ENCODE measurements at regions not wholly inside any gene's neighbourhood (a gene's known extent, or its start where the extent isn't known, plus 50 kb on each side); places are given as distances from the start of the nearest gene placed in this dataset.

DNA sequence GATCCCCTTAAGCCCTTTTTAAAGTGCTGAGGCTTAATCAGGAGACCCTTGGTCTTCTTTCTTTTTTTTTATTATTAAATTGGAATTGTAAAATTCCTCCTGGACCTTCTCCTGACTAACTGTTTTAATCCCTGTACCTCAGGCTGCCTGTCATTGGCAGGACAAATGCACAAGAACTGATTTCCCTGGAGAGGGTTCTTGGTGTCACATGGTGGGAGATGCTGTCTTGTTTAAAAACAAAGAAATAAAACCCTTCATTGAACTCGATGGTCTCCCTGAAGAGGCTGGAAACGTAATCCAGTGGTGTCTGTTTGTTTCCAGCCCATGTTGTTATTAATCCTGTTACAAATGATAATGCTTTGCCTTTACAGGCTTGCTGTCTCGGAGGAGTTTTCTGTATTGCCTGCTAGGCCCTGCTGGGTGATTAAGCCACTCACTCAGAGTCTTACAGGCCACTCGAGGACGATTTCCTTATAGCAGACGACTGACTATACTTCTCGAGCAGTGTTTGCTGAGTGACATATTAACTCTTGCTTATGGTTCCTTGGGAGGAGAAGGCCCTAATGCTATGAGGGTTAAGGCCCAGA is 100.5 kb upstream of the MGAT5 start:
- DNase-seq = no peak

DNA sequence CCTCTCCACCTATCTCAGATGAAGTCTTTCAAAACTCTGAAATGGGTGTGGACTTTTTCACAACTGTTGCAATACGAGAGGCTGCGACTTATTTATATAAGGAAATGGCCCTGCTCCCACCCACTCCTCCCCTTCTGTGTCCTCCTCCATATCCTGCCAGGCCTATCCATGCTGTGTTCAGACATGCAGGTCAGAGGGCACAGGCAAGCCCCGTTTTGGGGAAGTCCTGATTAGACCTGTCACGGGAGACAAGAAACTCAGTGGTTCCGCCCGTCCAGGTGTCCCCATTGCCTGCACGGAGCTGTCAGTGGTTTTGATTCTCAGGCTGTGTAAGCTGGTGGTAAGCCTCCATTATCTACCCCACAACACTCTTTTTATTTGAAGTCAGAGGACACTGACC is 99.6 kb upstream of the MGAT5 start:
- no peak for DNase-seq

DNA sequence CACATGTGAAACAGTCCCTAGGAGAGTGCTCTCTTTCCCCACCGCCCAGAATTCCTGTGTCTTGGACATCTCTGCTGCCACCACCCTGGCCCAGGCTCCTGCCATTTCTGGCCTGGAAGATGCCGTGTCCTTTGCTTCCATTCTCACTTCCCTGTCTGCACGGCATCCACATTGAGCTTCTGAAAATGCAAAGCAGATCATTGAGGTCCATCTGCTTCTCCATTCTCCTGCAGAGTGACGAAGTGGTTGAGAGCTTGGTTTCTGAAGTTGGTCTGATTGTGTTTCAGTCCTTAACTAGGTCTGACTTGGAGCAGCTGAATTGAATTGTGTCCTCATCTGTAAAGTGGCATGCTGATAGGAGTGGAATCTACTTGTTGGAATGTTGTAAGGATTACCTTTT is 98.7 kb upstream of the MGAT5 start:
- no peak for DNase-seq

DNA sequence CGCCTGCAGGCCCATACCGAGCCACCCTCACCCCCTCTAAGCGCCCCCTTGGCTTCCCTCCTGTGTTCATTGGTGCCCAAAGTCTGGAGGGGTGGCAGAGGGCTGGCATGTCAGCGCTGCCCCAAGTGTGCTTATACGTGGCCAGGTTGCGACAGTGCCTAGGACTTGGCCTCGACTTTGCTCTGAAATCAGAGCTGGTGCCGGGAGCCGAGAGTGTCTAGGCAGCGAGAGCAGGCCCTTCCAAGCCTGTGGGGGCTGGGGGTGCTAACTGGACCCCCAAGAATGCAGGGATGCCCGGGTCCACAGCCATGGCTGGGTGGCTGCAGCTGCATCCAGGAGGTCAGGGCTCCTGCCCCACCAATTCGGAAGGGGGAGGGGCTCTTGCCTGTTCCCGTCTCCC is 95.6 kb upstream of the MGAT5 start:
- DNase-seq = no peak

DNA sequence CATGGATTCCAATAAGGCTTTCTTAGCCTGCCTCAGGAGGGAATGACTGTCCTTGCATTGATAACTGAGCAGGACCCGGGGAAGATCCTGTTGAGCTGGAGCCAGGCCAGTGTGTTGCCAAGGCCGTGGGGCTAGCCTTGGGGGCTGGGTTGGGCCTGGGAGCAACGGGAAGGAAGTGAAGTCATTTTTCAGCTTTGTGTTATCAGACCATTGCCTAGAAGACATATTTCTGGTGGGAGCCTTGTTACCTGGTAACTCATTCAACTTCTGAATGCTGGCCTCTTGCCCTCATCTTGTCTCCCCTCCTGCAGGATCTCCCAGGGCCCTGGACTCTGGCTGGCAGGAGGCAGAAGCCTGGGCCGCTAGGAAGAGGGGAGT is 92.7 kb upstream of the MGAT5 start:
- DNase-seq = no peak

DNA sequence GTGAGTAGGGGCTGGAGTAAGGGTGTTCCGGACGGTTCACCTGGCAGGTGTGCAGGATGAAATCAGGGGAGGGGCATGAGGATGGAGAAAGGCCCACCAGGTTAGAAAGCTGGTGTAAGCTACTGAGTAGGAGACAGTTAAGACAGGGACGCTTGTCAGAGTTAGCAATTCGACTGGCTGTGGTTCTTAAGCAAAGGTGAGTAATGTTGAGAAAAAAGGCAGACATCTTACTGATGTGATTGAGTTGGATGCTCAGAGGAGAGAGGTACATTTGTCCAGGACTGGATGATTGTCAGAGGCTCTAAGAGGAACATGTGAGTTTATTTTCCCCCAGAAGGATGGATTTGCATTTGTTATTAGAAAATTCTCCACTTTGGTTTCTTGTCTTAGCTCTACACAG is 90.5 kb upstream of the MGAT5 start:
- no peak for DNase-seq

DNA sequence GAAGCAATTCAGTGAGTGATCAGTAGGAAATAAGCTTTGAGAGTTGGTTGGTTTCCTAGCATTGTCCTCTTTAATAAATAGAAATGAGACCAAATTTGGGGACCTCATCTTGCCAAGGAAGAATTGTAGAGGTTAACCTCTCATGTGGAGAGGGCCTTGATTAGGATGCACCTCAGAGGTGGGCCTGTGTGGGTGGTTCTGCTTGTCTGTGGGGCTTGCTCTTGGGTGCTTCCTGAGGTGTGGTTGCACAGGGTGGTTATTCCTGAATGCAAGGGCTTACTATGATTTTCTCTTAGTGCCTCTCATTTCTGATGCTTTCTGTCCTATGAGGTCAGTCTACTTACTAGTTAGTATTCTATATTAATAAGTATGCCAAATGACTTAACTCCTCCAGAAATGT is 89.6 kb upstream of the MGAT5 start:
- DNase-seq = no peak

DNA sequence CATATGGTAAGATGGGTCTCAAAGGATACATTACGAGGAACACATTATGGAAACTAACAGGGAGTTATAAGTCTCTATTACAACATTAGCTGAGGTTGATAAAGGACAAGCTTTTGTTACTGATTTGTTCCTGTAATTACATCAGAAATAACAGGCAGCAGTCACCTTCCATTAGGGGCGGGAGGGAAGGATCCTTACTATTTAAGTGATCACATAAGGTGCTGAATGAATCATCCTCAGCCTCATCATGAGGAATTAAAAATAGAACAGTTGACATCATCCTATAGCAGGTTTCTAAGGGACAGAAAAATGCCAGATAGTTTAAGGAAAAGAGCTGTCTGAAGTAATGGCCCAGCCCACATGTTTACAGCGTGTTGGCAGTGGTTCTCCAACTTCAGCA is 86.9 kb upstream of the MGAT5 start:
- no peak for DNase-seq

DNA sequence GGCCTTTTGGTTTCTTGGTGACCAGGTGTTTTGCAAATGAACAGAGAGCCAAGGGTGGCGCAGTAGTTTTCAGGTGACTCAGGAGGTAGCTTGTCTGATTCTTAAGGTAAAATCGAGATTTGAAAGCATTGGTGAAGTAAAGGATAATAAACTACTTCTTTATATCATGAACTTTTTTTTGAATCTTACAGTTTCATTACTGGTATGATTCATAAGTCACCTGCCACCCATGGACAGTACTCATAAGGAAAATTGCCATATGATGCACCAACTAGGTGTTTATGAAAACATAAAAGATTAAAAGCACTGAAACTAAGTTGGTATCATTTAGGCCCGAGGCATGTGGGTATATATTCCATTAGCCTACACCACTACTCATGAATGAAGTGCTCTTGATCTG is 84.1 kb upstream of the MGAT5 start:
- no peak for DNase-seq

DNA sequence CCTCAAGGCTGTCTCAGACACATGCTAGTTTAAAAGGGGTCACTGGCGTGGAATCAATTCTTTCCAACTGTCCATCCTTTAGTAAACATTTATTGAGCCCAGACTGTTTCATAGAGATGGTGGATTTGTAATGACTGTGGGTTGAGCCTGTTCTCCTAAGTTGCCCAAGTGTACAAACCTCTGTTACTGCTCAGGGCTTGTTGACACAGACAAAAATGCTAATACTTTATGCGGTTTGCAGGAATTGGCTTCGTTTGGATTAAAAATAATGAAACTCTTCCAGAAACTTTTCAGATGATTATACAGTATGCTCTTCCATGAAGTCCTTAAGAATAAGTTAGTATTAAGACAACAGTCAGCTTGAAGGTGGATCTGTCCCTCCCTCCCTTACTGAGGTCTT is 83.6 kb upstream of the MGAT5 start:
- DNase-seq = no peak

DNA sequence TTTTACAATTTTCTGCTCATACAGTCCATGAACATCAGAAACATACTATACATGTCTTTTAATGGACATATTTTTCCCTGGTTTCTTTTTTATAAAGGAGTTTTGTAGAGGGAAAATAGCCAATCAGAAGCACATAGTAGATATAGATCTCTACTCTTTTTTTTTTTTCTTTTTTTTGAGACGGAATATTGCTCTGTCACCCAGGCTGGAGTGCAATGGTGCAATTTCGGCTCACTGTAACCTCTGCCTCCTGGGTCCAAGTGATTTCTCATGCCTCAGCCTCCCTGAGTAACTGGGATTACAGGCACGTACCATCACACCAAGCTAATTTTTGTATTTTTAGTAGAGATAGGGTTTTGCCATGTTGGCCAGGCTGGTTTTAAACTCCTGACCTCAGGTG is 83.2 kb upstream of the MGAT5 start:
- DNase-seq = no peak

DNA sequence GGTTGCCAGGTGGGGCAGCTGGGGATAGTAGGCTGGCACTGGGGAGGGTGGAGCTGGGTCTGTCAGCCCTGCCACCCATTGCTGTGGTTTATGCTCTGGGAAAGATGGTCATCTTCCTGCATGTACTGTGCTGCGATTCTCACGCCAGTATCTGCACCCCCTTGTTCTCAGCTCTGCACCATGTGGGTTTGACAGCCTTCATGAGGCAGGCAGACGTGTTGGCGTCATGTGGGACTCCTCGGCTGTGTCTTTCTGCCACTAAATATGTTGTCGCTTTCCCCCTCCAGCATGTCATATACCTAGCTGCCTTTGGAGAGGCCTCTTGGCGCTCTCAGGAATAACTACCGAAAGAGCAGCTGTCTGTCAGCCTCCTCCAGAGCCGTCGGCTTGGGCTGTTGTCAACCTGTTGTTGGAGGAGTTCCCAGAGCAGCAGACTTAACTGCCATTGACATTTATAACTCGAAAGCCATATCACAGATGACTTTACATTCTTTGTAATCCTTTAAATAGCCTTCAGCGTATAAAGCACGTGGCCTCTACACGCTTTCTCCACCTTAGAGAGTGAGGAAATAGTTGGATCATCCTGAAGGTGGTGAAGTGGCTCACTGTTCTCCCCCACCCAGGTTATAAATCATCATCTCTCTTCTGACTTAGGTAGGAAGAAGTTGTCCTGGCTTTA is 80.4 kb upstream of the MGAT5 start:
- DNase-seq = no peak

DNA sequence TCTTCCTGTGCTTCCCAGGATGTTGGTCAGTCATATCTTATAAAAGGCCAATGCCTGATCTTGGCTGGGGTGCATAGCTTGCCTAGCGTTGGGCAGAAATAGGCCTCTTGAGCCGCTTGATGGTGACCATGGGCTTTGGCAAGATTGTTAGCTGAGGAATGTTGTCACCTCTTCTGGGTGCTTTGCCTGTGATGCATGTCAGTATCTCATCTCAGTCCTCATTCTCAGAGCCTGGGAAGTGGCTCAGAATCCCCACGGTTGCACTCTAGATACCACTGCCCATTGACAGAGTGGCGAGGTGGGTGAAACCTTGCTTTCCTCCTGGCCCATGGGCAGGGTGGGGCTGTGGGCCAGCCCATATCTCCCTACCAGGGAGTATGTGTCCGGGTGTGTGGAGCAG is 79.2 kb upstream of the MGAT5 start:
- no peak for DNase-seq

DNA sequence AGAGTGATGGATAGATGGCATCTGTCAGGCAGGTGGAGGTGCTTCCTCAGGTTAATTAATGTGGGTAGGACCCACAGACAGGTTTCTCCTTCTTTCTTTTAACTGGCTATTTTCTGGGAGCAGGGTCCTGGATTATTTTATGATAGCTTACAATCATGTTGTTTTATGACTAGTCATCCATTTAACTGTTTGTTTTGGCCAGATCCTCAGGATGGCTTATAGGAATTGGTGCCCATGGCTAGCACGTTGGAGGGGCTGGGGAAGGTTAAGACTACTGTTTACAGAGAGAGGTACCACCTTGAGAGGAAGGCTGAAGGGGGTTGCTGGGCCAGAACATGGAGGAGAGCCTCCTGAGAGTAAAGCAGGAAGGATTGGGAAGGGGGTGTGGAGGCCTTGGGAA is 78.0 kb upstream of the MGAT5 start:
- DNase-seq = no peak

DNA sequence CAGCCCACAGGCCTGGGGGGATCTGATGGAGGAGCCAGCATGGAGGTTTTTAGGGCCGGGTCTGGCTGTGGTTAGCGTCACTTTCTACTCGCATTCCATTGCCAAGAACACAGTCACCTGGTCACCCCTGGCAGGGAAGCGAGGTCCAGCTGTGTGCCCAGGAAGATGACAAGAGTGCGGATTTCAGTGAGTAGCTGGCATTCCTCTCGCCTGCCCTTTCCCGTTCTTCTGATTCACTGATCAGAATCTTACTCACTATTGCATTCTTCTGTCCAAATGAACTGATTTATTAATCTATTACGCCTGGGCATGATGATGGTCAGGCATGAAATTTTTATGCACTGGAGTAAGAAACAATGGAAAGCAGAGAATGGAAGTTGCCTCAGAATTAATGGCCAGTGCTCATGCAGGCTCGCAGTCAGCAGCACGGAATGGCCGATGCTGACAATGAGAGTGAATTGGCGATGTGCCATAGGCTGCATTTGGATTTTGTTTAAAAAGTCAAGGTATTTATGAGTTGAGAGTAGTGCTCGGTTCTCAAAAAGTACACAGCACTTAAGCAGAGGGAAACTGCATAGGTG is 76.4 kb upstream of the MGAT5 start:
- DNase-seq = no peak

DNA sequence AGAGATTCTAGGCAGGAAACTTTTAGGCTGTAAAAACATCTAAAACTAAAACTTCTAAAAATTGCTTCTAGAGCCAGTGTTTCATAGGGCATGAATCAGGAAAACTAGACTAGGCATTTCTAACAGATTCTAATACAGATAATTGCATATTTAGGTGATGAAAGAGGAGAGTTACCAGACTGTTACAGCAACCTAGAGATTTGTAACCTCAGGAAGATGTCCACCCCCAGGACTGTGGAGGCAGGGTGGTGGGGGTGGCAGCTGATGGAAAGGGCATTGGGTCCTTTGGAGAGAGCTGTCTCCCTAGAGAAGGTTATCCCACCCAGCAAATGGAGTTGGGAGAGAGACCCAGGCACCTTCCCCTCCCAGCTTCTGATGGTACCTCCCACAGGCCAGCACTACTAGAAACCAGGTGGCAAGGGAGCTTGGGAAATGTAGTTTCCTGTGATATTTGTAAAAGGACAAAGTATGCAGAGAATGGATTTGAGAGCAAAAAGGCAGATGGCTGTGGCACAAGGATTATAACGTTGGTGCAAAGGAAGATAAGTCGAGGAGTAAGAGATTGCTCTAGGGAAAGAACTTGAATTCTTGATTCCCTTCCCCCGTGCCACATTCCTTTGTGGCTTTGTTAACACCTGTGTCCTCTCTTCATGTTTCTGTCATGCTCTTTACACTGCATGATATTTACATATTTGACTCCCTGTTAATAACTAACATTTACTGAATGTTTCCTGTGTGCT is 75.6 kb upstream of the MGAT5 start:
- no peak for DNase-seq

DNA sequence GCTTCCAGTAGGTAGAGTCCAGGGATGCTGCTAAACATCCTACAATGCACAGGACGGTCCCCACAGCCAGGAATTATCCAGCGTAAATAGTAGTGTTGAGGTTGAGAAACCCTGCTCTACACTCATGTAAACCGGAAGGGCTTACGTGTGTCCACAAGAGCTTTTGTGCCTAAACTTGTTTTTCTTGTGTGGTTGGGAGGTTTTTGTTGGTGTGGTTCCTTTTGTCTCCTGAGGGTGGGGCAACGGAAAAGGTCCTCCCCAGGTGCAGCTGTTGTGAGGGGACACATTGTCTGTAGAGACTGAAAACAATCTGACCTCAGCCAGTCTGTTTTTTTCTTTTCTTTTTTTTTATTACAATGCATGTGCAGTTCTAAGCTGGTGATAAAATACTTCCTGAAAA is 72.7 kb upstream of the MGAT5 start:
- no peak for DNase-seq

DNA sequence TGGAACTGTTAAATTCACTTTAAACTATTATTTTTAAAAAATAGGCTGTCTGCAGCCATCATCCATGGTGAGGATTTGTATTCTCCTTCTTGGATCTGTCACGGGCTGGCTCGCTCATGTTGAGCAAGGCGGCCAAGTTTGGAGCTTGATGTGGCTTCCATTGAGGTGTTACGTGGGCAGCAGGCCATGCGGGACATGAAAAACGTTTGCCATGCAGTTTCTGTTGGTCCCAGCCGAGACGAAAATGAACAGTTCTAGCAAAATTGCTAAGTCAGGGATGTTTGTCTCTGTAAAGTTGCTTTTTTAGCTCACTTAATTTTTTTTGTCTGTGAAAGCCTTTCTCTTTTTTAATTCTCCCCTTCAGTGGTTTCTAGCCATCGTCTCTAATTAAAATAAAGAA is 70.2 kb upstream of the MGAT5 start:
- DNase-seq = no peak

DNA sequence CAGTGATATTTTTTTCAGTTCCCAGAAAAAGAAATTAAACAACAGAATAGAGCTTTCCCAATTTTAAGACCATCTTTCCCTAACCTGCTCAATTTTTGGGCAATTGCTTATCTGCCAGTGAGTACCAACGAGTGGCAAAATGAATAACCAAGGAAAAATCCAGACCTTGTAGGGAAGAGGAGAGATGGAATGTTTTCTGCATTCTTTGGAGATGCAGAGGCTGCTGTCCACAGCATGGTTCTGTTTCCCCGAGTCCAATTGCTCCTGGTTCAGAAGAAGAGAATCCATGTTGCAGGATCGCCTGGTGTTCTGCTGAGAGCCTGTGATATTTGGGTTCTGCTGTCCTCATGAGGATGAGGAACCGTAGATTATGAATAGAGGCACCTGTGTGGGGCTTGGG is 68.2 kb upstream of the MGAT5 start:
- no peak for DNase-seq

DNA sequence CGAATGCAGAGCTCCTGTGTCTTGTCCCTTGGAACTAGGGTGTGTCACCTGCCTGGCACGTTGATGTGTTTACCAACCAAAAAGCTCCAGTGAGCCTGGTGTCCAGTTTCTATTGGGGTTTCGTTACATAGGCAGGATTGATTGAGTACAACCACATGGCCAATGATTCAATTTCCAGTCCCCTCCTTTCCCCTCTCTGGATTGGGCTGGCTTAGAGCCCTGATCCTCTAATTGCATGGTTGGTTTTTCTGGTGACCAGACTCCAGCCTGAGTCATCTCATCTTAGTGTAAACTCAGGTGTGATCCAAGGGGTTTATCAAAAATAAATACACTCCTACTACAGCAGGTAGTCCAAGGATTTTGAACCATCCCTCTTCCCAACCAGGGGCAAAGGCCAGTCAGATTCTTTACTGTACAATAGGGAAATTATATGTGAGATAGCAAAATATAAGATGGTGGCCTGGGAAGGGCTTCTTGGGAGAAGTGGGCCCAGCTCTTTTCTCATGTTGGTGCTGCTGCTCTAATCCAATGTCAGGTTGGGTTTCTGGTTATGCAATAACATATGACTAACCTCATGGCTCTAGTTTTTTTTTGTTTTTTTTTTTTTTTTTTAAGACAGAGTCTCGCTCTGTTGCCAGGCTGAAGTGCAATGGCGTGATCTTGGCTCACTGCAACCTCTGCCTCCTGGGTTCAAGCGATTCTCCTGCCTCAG is 64.7 kb upstream of the MGAT5 start:
- no peak for DNase-seq

DNA sequence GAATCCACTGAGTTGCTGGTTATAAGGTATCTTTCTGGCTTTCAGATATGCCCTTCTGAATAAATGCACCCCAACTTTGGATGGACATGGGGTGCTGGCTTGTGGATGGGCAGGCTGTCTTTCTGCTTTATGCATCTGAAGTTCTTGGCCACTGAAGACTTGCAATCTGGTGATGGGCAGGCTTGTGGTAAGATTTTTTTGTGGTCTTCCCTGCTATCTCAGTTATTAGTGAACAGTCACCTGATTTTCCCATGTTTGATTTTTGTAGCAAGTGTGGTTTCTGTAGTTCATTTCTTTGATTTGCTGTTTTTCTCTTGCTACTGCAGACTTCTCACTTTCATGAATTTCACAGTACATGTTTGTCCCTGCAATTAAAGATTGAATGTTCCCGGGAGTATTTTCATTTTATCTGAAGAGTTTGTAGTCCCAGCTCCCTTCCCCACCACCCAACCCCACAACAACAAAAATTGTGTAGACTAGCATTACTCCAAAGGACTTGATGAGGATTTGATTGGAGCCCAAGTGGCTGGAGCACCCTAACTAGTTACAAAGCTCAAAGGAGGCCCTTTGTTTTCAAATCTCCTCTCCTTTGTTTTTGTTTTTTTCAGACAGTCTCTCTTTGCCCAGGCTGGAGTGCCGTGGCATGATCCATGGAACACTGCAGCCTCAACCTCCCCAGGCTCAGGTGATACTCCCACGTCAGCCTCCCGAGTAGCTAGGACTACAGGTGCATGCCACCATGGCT is 63.6 kb upstream of the MGAT5 start:
- no peak for DNase-seq

DNA sequence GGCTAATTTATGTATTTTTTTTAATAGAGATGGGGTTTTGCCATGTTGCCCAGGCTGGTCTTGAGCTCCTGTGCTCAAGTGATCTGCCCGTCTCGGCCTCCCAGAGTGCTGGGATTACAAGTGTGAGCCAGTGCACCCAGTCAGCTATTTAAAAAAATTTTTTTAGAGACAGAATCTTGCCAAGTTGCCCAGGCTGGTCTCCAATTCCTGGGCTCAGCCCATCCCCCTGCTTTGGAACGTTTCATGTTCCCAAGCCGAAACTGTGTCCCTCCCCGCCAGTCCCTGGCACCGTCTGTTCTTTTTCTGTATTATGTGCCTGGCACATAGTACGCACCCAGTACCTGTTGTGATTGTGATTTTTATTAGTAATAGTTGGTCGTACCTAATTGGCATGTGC is 63.1 kb upstream of the MGAT5 start:
- DNase-seq = no peak

DNA sequence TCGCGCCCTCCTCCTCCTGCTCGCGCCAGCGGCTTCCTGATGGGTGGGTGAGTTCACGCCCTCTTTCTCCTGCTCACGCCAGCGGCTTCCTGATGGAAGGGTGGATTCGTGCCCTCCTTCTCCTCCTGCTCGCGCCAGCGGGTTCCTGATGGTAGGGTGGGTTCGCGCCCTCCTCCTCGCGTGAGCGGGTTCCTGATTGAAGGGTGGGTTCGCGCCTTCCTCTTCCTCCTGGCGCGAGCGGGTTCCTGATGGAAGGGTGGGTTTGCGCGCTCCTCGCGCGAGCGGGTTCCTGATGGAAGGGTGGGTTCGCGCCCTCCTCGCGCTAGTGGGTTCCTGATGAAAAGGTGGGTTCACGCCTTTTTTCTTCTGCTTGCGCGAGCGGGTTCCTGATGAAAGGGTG is 62.0 kb upstream of the MGAT5 start:
- DNase-seq = no peak

Data from amniotic stem cell (primary cell).